ENCODE measurements at regions not wholly inside any gene's neighbourhood (a gene's known extent, or its start where the extent isn't known, plus 50 kb on each side); places are given as distances from the start of the nearest gene placed in this dataset.

GRCh38 chr9:74444369-74444768 is 52.8 kb upstream of the RORB start:
- DNase-seq (ENCODE audit: low read depth): no peak
- no peak for TF ChIP-seq CTCF (conservative IDR thresholded peaks at IDR 0.05; ENCODE audit: low read depth, low read length)
- H3K4me3 ChIP-seq (ENCODE audit: low read depth, low read length): no peak overlapping the region
